Mammary epithelial cell (primary cell): ENCODE measurements at regions not wholly inside any gene's neighbourhood (a gene's known extent, or its start where the extent isn't known, plus 50 kb on each side); places are given as distances from the start of the nearest gene placed in this dataset.

ENCODE experiments used
- EZH2 ChIP-seq: IDR thresholded peaks from 2 replicates; pipeline ENCODE4 v1.6.1; 2012; ENCODE audit warnings: low read length, inconsistent platforms, borderline replicate concordance
- TF ChIP-seq, protein P1 (sequence below), 2 donors: IDR thresholded peaks in 1 of 2; conservative IDR thresholded peaks in 1 of 2; 2 replicates each; pipeline ENCODE4 v1.5.1; 2011 to 2012; ENCODE audit warnings: inconsistent platforms in 2 of 2, low read length in 2 of 2, mild to moderate bottlenecking in 2 of 2, control low read depth in 1 of 2, low read depth in 1 of 2; ENCODE audit not compliant: insufficient read depth in 1 of 2; ENCODE audit errors: extremely low read depth in 1 of 2

DNA sequence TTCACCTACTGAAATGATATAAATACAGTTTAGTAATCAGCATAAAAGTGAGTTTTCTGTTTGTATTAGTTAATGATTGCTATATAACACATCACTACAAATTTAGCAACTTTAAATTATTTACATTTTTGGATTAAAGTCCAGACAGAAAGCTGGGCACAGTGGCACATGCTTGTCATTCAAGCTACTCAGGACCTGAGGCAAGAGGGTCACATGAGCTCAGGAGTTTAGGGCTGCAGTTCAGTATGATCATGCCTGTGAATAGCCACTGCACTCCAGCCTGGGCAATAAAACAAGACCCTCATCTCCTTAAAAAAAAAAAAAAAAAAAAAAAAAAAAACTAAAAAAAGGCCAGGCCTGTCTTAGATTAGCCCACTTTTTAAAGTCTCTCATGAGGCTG, 273.6 kb upstream of the CTNND2 start:
- no peak for TF ChIP-seq EZH2
- TF ChIP-seq, protein P1, sequence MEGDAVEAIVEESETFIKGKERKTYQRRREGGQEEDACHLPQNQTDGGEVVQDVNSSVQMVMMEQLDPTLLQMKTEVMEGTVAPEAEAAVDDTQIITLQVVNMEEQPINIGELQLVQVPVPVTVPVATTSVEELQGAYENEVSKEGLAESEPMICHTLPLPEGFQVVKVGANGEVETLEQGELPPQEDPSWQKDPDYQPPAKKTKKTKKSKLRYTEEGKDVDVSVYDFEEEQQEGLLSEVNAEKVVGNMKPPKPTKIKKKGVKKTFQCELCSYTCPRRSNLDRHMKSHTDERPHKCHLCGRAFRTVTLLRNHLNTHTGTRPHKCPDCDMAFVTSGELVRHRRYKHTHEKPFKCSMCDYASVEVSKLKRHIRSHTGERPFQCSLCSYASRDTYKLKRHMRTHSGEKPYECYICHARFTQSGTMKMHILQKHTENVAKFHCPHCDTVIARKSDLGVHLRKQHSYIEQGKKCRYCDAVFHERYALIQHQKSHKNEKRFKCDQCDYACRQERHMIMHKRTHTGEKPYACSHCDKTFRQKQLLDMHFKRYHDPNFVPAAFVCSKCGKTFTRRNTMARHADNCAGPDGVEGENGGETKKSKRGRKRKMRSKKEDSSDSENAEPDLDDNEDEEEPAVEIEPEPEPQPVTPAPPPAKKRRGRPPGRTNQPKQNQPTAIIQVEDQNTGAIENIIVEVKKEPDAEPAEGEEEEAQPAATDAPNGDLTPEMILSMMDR (conservative IDR thresholded peaks at IDR 0.05 in 1 of 2, IDR thresholded peaks at IDR 0.05 in 1 of 2; ENCODE audit: extremely low read depth in 1 of 2, insufficient read depth in 1 of 2, low read depth in 1 of 2, low read length in 2 of 2): no peak
